Stimulated activated CD4-positive, alpha-beta T cell treated with anti-CD3 and anti-CD28 coated beads, Interleukin-15, amount 100 ng/mL, for 1 hour (primary cell): ENCODE measurements at regions not wholly inside any gene's neighbourhood (a gene's known extent, or its start where the extent isn't known, plus 50 kb on each side); places are given as distances from the start of the nearest gene placed in this dataset.
"Not testable (repeated sequence)": the region's sequence is repeated elsewhere in the genome, so short reads cannot be mapped to it uniquely, and the experiment has no call there.

ENCODE experiments used
- DNase-seq, 2 donors: peaks; one replicate each; pipeline ENCODE4 v3.0.0-alpha.2; 2020; ENCODE audit warnings: low read depth in 1 of 2, low spot score in 1 of 2

DNA sequence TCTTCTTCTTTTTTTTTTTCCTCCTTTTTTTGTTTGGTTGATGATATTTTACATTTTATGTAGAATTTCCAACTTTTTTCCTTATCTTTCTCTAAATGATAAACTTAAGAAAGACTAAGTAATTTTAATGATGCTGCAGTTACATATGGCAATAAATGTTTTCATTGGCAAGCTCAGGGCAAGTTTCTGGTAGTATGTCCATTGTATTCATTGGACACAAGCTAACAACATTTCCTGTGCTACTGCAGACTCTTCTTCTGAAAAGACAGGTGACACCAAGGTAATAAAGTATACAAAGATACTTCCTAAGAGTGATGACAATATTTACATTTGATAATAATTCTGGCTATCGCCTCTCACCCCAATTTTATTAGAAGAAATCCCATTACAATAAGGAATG is 219.2 kb upstream of the NFIA start:
- no peak for DNase-seq

GRCh38 chr1:60861961-60862567 is 220.3 kb upstream of the NFIA start:
- no peak for DNase-seq

- no peak for DNase-seq
Observed at GRCh38 chr1:60859111-60859510, 223.2 kb upstream of the NFIA start.

GRCh38 chr1:60857851-60858250 is 224.5 kb upstream of the NFIA start:
- DNase-seq = no peak

GRCh38 chr1:60850084-60850483 is 232.3 kb upstream of the NFIA start:
- no peak for DNase-seq

- no peak for DNase-seq
Observed at GRCh38 chr1:60849401-60849800, 233.0 kb upstream of the NFIA start.

DNA sequence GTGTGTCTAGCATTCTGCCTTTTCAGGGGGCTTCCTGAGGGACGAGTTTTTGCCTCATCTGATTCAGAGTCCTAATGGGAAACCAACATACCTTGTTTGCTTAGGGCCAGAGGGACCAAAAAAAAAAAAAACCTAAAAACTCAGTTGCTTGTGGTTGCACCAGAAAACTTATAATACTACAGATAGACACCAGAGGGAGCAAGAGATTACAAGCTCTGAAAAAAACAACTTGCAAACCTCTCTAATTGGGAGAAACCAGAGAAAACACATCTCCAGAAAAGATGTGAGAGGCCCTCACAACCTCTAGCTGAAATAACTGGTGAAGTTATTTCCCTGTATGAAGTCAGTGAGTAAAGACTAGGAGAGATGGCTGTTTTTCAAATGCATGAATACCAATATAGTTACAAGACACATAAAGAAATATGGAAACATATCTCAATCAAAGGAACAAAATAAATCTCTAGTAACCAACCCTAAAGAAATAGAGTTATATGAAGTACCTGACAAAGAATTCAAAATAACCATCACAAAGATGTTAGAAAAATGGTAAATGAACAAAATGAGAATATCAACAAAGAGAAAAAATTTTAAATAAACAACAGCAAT is 233.7 kb upstream of the NFIA start:
- DNase-seq = no peak

DNA sequence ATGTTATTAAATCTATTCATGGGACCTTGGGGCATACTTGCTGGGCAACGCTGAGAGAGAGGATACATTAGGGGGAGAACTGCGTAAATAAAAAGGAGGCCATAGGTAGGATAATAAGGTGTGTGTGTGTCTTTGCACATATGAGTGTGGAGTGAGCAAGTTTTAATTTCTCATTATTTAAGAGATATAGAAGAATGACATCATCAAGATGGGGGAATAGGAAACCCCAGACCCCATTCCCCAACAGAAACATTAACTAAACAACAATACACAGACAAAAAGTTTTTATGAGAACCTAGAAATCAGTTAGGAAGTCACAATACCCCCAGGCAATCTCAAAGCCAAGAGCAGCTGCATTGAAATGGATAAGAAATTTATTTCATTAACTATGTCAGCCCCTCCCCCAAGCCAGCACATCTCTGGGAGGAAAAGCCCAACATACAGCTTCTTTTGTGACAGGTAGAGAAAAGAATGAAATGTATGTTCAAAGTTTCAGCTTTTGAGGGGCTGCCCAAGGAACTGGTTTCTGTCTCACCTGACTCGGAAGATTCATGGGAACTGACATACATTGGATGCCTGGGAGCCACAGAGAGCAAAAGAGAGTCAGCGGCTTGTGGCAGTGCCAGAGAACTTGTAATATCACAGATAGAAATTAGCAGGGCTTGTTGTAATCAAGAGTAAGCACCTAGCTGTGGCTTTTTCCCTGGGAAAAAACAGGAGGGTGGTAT is 234.3 kb upstream of the NFIA start:
- DNase-seq = no peak

DNA sequence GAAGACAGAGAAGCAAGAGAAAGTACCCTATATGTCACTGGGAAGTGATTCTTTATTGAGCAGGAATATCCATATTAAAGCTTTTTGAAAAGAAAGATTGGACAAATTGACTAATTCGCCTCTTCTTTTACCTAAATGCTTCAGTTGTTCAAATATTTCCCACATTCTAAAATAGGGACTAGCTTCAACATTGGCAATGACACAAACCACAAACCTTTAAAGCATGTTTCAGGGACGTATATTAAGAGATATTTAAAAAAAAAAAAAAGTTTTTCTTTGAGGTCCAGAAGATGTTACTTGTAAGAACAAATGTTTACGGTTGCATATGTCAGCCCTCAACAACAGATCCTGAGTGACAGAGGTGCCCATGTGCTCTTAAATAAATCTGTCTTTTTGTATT is 235.0 kb upstream of the NFIA start:
- DNase-seq = no peak

DNA sequence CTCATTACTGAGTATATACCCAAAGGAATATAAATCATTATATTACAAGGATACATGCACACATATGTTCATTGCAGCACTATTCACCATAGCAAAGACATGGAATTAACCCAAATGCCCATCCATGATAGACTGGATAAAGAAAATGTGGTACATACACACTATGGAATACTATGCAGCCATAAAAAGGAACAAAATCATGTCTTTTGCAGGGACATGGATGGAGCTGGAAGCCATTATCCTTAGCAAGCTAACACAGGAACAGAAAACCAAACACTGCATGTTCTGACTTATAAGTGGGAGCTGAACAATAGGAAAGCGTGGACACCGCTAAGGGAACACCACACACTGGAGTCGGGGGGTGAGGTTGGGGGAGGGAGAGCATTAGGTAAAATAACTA is 236.7 kb upstream of the NFIA start:
- not testable (repeated sequence) for DNase-seq

- no peak for DNase-seq
Observed at GRCh38 chr1:60842304-60842703, 240.1 kb upstream of the NFIA start.

GRCh38 chr1:60841116-60842046 is 241.0 kb upstream of the NFIA start:
- no peak for DNase-seq

DNA sequence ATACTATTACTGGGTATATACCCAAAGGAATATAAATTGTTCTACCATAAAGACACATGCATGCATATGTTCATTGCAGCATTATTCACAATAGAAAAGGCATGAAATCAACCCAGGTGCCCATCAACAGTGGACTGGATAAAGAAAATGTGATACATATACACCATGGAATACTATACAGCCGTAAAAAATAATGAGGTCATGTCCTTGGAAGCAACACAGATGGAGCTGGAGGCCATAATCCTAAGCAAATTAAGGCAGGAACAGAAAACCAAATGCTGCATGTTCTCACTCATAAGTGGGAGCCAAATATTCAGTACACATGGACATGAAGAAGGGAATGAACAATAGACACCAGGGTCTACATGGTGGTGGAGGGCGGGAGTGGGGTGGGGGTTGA is 241.9 kb upstream of the NFIA start:
- not testable (repeated sequence) for DNase-seq

DNA sequence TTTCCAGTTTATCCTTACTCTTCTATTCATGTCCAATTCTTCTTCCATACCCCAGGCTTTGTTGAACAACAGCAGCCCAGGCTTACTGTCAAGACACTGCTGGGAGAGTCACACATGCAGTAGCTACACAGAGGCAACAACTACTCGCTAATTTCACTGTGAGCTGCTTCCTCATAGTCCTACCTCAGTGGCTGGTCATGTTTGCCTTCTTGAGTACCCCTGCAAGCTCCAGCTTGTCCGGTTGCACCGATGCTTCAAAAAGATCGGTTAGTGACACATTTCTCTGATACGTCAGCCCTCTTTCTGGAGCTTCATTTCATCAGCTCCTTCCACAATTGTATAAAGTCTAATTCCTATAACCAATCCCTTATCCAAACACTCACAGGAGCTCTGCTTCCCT is 246.7 kb upstream of the NFIA start:
- DNase-seq = no peak

DNA sequence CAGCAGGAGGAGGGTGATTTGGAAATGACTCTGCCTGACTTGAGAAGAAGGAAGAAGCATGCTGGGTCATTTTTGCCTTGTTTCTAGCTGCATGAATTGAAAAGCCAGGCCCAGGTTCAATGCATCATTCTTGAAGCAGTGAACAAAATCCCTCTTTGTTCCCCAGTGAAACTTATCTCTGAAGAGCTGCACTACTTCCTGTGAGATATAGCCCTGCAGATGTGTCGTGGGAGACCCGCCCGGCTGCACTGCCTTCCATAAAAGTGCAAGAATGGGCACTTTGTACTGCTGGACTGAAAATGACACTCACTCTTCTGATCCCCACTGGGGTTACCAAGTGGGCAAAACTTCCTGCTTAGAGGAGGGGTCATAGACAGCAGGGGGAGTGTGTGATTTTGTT is 249.2 kb upstream of the NFIA start:
- DNase-seq = no peak

DNA sequence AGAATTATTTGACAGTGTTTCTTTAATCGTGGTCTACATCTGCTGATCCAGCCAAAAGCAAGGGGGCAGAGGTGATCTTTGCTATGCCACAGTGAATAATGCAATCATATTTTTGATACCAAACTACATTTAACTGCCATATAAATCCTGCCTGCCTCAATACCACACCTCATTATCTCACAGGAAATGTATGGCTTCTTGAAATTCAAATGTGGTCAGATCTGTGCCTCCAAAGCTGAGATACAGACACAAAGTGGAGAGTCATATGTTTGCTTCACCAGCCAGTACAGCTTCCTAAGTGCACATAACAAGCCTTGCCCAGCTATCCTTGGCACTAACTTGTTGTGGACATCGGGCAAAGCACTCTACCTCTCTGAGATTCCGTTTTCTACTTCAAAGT is 250.0 kb upstream of the NFIA start:
- no peak for DNase-seq

- DNase-seq = no peak
Observed at GRCh38 chr1:60831780-60832179, 250.6 kb upstream of the NFIA start.

DNA sequence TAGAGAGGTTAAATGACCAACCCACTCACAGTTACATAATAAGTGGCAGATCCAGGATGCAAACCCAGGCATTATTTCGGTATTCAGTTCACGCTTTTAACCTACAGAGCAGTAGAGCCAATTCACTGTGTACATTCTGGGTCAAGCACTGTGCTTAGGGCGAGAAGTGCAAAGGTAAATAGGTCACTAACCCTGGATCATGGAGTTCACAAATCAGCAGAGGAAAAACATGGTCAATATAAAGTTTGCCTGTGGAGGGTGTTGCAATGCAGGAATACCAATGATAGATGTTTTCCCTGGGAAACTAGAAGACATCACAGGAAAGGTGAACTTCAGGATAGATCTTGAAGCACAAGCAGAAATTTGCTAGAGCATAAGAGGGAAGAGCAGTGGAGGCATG is 253.4 kb upstream of the NFIA start:
- no peak for DNase-seq

DNA sequence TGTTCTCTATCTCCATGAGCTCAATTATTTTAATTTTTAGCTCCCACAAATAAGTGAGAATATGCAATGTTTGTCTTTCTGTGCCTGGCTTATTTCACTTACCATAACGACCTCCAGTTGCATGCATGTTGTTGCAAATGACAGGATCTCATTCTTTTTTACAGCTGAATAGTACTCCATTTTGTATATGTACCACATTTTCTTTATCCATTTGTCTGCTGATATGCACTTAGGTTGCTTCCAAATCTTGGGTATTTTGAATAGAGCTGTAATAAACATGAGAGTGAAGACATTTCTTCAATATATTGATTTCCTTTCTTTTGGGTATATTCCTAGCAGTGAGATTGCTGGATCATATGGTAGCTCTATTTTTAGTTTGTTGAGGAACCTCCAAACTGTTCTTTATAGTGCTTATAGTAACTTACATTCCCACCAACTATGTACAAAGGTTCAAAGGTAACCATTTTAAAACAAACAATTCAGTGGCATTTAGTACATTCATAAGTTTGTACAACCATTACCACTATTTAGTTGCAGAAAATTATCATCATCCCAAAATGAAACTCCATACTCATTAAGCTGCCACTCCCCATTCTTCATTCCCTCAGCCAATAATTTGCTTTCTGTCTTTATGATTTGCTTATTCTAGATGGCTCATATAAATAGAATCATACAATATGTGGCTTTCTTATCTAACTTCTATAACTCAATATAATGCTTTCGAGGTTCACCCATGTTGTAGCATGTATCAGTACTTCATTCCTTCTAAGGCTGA is 255.9 kb upstream of the NFIA start:
- no peak for DNase-seq

- no peak for DNase-seq
Observed at GRCh38 chr1:60825593-60825992, 256.8 kb upstream of the NFIA start.

DNA sequence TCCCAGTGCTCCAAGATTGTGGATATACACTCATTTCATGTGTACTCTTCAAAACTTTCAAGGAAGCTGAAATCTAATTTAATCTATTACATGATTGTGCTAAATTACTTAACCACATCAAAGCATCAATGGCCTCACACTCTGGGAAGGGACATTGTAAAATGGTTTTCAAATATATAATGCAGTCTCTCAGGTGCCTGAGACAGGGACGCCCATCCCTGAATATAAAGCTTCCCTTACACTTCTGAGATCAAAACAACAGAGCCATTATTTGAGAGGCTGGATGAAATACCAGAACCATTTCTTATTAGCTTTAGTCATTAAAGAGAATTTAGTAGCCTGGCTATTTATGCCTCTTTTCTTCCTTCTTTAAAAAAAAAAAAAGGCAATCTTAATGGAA is 259.2 kb upstream of the NFIA start:
- no peak for DNase-seq
